NOMO-1 treated with dmso at 0.1 percent for 144 hours (cell line): ENCODE measurements at regions not wholly inside any gene's neighbourhood (a gene's known extent, or its start where the extent isn't known, plus 50 kb on each side); places are given as distances from the start of the nearest gene placed in this dataset.

Source experiments
- DNase-seq: peaks from one replicate; lab custom pipeline; 2025; ENCODE audit not compliant: unreplicated experiment; lab: John Stamatoyannopoulos, UW

DNA sequence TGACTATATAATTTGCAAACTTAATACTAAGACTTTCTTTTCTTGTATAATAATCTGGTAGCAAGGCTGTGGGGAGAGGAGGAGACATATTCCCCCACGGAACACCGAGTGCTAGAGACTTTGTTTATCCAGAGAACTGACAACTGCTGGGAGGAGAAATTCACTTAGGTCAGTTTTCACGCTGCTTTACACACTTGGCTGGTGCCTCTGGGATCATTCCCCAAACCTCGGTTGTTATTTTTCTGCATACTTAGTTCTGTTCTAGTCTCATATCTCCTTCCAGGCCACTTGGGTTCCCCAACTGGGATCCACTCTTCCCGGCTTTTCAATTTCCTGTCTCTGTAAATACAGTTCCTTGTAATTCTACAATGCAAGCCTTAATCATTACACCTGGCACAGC is 238.2 kb upstream of the ADAMTS16 start:
- no peak for DNase-seq

DNA sequence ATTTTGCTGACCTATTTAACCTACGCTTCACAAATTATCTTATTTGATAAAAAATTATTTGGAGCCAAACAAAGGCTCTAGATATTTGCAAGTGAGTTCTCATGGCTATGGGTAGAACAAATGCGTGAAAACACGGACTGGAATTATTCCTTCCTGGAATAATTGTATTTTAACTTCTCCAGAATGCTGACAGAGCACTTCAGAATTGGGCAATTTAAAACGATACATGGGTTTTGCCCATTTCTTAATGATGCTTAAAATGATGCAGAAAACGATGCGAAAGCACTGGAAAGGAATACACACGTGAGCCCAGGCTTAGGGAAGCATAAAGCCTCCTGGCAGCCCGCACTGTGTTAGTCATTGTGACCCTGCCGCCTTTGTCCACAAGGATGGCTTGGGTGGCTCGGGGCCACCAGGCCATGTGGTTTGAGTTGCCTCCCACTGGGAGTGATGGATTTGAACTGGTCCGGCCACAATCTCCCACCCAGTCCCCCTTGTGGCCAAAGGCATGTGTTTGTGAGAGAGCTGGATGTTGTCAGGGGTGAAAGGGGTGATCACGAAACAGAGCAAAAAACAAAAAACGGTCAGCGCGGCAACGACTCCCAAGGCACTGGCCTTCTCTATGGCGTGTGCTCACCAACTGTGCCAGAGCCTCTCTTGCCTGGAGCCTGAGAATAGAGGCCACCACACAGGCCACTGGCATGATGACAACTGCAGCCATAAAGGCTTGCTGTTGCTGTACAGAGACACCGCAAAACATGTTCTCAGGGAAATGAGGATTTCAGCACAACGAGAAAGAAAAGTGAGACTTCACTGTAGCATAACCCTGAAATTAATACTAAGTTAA is 234.2 kb upstream of the ADAMTS16 start:
- no peak for DNase-seq

DNA sequence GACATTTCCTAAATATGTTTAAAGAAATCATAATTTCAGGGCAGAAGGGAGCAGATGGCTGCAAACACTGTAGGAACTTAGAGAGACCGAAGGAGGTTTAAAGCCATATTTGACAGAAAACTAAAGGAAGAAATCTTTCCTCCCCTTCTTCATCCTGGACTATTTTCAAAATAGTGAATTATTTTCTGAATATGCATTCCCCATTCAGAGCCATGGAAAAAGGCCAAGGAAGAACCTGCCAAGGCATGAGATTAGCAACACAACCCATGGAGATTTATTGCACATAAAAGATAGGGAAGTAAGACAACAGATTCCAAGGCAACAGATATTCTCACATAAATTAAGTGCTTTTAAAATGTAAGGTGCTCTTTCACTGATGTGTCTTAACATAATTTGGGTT is 233.3 kb upstream of the ADAMTS16 start:
- DNase-seq, result no peak

DNA sequence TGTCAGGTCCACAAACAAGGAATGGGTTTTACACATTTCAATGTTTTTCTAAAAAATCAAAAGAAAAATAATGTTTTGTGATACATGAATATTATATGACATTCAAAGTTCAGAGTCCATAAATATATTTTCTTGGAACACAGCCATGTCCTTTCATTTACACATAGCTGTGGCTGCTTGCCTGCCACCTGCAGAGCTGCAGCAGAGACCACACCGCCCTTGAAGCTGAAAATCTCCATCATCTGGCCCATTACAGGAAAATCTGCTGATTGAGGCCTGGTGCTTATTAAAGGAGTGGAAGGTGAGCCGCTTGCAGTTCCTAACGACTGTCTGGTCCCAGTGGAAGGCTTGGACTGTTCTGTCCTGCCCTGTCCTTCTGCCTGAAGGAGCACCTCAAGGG is 232.6 kb upstream of the ADAMTS16 start:
- no peak for DNase-seq

DNA sequence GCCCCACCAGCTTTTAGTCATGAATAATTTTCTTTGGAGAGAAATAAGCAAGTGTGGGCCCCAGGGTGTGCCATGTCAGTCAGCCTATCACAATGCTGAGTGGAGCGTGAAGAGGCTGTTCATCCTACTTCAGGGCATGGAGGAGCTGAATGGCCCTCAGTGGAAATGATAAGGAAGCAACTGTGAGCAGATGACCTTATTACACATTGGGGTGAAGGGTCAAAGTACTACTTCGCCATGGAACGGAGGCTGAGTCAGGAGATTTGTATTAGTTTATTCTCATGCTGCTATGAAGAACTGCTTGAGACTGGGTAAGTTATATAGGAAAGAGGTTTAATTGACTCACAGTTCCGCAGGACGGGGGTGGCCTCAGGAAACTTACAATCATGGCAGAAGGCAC is 231.0 kb upstream of the ADAMTS16 start:
- no peak for DNase-seq

DNA sequence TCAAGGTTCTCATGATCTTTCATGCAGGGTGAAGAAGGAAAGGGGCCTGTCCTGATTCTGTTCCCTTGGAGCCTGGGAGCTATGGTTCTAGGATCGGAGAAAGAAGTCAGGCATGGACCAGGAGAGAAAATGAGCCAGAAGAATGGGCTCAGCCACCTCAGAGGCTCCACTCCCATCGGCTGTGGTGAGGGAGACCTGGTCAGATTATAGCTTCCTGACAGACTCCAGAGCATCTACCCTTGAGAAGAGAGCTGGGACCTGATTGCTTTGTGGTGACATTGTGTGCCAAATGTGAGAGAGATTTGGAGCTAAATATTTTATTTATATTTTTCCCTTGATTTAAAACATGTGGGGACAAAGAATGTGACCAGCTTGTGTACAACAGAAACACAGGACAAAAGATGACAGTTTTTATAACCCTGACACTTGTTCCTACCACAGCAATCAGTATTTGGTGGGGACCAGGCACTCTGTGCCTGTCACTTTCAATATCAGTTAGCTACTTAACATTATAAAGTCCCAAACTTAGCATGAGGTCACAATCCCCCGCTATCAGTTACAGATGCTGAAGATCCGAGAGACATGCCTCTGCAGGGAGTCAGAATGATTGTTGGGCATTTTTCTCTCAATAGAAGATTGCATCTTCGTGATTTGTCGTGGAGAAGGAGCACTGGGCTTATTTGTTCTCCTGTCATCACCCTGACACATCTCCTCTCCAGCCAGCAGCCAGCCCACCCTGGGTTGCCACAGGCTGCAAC is 228.3 kb upstream of the ADAMTS16 start:
- no peak for DNase-seq

DNA sequence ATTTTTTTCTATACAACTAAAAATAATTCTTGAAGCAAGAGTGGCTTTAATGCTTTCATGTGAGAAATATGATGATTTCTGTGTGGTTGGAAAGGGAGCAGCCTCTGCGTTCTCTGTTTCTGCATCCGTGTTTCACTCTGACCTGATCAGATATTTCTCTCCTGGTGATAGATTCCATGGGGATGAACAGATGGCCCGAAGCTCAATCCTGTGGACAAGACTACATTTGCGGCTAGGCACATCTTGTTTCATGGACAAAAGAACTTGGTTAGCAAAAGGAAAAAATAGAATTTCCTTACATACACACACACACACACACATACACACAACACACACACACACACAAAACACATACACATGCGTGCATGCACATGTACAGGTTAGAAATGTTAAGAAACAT is 218.2 kb upstream of the ADAMTS16 start:
- no peak for DNase-seq

DNA sequence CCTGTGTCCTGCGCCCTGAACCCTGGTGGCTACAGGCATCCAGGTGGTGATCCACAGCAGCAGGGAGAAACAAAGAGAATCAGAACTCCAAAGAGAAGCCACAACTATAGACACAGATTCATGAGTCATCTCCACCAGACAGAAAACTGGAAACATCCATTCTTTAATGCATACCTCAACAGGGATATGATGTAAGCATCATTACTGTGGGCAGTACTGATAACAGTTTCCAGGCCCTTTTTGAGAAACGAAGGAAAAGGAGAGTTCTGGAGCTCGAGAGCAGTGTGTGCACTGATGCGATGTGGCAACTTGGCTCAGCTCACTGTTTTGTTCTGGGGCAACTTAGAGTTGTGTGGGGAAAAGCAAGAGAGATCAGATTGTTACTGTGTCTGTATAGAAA is 215.6 kb upstream of the ADAMTS16 start:
- no peak for DNase-seq

DNA sequence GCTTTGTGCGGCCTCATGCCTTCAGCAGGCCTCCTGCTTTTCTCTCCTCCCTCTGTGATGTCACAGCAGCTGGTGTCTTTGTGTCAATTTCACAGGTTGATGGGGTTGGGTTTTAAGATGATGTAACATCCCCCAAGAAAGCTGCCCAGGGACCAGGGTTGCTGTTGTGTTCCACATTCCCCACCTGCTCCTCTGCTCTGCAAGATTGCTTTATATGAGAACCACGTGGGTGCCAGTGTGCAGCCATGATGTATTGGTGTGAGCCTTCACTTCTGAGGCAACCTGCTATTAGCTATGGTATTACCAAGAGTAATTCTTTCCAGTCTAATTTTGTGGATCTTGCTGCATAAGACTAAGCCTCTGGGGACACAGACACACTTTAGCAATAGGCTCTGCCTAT is 213.0 kb upstream of the ADAMTS16 start:
- DNase-seq, result no peak

DNA sequence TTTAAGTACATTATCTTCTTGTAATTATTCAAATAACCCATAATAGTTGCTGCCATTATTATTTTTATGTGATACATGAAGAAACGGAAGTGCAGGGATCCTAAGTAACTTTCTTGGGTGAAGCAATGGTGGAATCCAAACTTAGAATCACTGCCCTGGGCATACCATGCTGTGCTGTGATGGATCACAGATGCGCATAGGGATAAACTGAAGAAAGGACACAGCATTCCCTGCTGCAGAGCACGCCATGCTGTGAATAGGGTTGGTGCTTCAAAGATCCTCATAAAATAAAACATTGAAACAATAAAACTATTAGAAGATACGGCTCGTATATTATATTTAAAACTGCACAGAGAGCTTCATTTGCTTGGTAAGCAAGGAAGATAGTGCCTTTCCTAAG is 211.7 kb upstream of the ADAMTS16 start:
- DNase-seq, result no peak

DNA sequence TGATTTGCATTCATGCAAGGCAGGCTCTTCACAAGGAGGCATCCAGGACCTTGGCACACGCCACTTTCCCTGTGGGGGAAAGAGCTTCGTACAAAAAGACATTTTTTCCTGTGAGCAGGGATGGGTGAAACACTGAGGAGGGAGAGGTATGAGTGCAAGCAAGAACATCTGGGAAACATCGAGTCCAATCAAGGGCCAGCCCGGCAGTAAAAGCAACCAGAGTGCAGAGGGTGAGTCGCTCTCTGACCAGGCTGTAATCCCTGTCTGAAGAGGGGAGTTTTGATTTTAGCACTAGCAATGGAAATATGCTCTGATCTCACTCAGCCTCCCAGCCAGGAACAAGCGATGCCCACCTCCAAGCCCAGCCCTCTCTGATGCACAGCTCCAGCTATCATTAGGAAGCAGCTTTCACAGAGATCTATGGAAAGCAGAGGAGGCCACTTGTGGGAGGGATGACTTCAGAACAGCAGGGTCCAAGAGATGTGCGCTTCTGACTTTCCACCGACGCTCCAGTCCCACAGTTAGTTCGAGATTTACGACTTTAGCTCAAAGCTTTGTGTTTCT is 211.0 kb upstream of the ADAMTS16 start:
- DNase-seq, result no peak

DNA sequence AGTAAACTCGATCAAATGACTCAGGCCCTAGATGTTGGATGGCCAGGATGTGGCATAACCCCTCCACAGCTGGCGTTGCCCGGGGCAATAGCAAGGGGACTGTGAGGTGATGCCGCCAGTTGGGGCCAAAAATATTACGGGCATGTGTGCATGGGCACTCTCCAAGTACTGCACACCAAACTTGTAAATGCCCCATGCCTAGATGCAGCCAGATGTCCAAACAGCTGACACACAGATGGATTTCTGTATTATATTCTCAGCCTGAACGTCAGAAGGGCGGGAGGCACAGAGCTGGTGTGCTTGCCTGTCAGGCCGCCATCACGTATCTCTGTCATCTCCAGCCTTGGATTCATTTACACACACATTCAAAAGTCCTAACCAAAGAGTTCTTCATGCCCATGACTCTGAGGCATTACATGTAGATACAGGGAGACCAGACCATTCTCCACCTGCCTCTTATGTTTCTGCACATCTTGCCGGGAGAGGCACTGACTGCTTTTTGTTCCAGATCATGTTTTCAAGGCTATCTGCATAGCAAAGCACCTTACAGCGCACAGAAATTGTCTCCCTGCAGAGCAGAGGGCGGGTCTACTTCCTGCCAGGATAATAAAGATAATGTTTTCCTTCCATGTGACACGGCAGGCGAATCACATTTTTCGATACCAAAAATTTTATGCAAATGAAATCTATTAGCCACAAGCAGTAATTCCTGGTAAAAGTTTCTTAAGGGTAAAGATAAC is 200.9 kb upstream of the ADAMTS16 start:
- DNase-seq, result no peak

DNA sequence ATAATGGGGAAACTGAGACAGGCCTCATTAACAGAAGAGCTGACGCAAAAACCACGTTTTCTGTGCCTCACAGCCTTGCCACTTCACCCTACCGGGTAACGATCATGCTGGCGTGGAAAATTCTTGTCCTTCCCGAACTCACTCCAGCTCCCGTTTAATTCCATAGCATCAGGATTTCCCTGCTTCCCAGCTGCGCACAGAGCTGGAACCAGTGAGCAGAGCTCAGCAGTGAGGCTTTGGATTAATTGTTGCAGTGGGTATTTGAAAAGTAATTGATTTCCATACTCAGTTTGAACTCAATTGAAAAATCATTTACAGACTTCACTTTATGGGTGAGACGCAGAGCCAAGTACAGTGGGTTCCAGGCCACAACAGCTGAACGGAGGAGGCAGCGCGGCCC is 199.0 kb upstream of the ADAMTS16 start:
- no peak for DNase-seq

DNA sequence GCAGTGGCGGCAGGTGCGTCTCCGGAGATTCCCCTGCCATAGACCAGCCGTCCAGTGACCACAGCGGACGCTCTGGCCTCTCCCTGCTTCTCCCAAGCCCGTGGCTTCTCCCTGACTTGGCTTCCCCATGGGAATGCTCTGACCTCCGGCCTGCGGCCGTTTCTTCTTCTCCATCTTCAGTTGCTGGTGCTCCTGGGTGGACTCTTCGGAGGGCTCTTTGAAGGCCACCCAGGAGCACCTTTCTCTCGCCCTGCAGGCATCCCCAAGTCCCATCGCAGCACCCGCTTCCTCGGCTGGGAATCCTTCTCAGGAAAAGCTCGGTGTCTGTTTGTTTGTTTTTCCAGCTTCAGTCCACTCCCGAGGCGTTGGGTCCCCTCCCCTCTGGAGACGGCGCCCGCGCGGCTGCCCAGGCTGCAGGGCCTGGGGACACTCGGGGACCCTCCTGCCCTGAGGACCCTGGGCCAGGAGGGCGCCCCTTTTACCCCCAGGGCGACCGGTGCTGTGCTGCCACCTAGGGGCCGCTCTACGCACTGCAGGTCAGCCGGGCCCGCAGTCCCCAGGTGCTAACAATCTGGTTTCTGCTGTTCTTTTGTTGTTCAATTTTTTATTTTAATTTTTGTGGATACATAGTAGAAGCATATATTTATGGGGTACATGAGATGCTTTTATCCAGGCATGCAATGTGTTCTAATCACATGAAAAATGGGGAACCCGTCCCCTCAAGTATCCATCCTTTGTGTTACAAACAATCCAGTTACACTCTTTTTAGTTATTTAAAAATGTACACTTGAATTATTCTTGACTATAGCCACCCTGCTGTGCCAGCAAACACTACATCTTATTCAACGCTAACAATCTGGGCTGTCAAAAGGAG is 197.9 kb upstream of the ADAMTS16 start:
- DNase-seq, result no peak

DNA sequence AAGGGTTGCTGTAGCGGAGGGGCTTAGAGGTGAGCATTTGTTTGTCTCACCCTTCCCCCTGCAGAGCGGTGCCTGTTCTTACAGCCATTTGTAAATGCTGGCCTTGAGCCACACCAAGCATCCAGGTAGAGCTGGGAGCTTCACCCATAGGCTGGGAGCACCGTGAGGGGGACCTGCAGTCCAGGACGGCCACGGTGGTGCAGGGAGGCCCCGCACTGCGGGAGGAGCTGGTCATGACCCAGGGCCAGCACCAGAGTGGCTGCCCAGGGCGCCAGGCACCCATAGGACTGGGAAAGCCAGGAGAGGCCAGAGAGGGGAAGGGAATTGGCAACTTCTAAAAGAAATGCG is 197.3 kb upstream of the ADAMTS16 start:
- DNase-seq, result no peak

DNA sequence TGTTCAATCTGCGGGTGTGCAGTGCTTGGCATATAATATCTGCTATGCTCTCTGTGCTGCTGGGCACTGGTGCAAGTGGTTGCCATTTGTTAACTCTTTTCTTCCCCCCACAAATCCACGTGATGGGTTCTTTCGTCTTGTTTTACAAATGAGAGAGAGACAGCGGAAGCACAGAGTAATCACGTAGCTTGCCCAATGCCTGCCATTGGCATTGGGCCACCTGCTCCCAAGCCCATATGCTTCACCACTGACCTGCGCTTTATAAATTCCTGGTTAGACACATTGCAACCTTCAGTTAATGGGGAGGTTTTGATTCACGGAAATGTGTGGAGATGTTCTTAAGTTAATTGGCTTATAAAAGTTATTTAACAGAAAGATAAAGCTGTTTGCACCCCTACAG is 194.8 kb upstream of the ADAMTS16 start:
- no peak for DNase-seq

DNA sequence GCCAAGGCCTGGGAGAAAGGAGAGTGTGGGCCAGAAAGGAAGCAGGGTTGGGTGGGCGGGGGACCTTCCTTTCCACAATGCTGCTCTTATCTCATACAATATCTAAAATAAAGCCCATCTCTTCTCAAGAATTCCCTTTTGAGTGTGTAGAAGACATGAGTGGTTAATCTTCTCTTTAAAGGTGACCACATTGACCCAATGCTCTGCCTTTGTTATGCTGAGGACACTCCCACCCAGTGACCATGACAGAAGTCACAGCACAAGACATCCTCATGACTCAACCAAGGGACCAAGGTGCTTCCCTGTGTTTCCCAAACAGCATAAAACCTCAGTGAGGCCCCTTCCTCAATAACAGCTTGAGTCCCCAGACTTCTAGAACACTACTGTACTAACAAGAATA is 193.0 kb upstream of the ADAMTS16 start:
- no peak for DNase-seq

DNA sequence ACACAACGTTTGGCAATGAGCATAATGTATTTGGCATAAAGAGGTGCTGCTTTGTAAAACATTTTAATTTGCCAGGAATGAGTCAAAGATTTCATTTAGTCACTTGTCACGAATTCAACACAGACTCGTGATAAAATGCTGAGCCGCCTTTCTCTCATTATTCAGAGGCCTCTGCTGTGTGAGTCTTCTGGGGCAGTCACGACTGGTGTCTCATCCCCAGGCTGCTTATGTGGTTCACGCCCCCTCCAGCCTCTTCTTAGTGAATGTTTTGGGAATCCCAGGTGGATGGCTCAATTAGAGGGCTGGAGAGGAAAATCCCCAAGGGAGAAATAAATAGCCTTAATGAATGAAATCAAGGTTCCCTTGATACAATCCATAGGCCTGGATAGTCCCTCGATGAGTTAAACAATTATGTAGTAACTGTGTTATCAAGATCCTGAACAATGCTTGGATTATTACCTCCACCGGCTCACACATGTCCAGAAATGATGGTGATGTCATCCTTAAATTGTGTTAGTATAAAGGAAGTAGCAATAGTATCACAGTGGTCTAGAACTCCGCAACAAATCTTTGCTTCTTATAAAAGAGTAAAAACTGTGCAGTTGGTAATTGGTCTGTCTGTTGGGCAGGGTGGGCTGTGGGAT is 192.1 kb upstream of the ADAMTS16 start:
- DNase-seq, result no peak

DNA sequence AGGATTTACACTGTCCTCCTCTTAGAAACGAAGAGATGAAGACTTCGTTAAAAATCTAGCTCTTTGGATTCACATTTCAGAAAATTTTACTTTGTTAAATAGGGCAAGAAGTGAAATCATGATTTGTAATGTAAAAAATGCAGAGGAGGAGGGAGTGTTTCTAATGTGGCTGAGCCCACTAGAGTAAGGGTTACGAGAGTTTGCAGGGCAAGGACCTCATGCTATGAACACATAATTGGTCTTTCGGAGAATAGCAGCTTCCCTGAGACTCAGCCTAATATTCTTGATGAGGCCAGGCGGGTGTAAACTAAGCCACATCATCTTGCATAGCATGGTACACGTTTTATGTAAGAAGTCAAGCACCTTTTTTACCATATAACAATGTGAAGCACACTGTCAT is 191.0 kb upstream of the ADAMTS16 start:
- no peak for DNase-seq

DNA sequence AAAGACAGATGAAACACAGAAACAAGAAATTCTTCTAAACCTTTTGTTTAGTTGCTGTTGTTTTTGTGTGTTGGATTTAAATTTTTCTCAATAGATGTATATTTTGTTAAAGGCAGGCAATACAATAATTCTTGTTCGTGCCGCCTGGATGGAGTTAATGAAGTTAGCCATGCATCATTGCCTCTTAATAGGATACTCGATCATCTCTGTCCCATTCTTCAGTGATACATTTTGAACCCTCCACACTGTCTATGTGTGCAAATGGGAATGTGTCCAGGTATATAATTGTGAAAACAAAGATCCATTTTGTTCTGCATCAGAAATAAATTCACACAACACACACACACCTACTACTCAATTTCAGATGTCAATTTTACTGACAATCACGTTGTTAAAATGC is 186.6 kb upstream of the ADAMTS16 start:
- DNase-seq, result no peak
